AG09309 (cell line): ENCODE measurements at regions not wholly inside any gene's neighbourhood (a gene's known extent, or its start where the extent isn't known, plus 50 kb on each side); places are given as distances from the start of the nearest gene placed in this dataset.

Source experiments
- DNase-seq: peaks from one replicate; pipeline ENCODE4 v3.0.0-alpha.2; 2010; ENCODE audit warnings: low read depth
- H3K4me3 ChIP-seq: 2 replicates; pipeline ENCODE4 v1.5.1; 2011; ENCODE audit warnings: mild to moderate bottlenecking, low read depth, low read length, moderate library complexity; ENCODE audit not compliant: control insufficient read depth
- TF ChIP-seq, protein P1 (sequence below): IDR thresholded peaks from 2 replicates; pipeline ENCODE4 v1.5.1; 2011; ENCODE audit warnings: mild to moderate bottlenecking, low read depth, low read length, inconsistent platforms; ENCODE audit not compliant: insufficient read depth, control insufficient read depth; ENCODE audit errors: missing control alignments

GRCh38 chr11:92501066-92501739 lies 276.6 kb downstream of the FAT3 start:
- TF ChIP-seq, protein P1, sequence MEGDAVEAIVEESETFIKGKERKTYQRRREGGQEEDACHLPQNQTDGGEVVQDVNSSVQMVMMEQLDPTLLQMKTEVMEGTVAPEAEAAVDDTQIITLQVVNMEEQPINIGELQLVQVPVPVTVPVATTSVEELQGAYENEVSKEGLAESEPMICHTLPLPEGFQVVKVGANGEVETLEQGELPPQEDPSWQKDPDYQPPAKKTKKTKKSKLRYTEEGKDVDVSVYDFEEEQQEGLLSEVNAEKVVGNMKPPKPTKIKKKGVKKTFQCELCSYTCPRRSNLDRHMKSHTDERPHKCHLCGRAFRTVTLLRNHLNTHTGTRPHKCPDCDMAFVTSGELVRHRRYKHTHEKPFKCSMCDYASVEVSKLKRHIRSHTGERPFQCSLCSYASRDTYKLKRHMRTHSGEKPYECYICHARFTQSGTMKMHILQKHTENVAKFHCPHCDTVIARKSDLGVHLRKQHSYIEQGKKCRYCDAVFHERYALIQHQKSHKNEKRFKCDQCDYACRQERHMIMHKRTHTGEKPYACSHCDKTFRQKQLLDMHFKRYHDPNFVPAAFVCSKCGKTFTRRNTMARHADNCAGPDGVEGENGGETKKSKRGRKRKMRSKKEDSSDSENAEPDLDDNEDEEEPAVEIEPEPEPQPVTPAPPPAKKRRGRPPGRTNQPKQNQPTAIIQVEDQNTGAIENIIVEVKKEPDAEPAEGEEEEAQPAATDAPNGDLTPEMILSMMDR = no peak
- no peak for DNase-seq
- no peak overlapping the region for H3K4me3 ChIP-seq

GRCh38 chr11:92504004-92504403 lies 279.4 kb downstream of the FAT3 start:
- TF ChIP-seq, protein P1 = no peak
- H3K4me3 ChIP-seq = no peak overlapping the region
- DNase-seq = no peak

DNA sequence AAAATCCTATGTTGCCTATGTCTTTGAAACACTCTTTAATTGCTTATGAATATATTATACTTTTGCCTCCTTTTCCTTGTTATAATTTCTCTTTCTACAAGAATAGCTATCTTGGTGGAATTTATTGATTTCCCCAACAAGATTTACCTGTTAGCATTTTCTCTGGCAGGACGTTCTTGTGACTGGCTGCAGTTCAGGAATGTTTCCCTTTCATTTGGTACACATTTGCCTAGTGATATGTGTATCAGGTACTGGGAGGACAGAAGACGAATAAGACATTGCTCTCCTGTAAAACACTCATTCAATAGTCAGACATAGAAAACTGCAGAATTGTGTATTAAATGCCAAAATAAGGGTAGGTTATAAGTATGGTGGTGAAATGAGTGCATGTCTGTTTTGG lies 279.9 kb downstream of the FAT3 start:
- TF ChIP-seq, protein P1 = no peak
- DNase-seq = no peak
- no peak overlapping the region for H3K4me3 ChIP-seq

- no peak for DNase-seq
- TF ChIP-seq, protein P1 = no peak
- H3K4me3 ChIP-seq = no peak overlapping the region
Measured at GRCh38 chr11:92505689-92506088, 281.1 kb downstream of the FAT3 start.

GRCh38 chr11:92506809-92507336 lies 282.3 kb downstream of the FAT3 start:
- no peak for DNase-seq
- TF ChIP-seq, protein P1 = no peak
- no peak overlapping the region for H3K4me3 ChIP-seq

DNA sequence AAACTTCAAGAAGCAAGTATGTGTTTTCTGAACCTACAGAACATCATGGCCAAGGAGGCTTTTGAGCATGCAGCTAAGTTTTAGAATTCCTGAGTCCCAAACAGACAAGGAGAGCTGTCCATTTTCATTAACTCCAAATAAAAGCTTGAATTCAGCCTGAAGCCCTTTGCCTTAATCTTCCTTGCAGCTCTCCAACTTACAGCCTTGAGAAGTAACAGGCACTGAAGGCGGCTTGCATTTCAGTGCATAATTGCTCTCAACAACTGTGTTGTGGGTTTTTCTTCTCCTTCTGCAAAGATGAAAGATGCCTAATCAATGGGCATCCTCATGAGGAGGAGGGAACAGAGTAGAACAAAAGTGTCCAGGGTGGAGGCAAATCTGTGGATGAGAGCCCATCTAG lies 286.0 kb downstream of the FAT3 start:
- TF ChIP-seq, protein P1 = no peak
- DNase-seq = no peak
- H3K4me3 ChIP-seq = no peak overlapping the region

DNA sequence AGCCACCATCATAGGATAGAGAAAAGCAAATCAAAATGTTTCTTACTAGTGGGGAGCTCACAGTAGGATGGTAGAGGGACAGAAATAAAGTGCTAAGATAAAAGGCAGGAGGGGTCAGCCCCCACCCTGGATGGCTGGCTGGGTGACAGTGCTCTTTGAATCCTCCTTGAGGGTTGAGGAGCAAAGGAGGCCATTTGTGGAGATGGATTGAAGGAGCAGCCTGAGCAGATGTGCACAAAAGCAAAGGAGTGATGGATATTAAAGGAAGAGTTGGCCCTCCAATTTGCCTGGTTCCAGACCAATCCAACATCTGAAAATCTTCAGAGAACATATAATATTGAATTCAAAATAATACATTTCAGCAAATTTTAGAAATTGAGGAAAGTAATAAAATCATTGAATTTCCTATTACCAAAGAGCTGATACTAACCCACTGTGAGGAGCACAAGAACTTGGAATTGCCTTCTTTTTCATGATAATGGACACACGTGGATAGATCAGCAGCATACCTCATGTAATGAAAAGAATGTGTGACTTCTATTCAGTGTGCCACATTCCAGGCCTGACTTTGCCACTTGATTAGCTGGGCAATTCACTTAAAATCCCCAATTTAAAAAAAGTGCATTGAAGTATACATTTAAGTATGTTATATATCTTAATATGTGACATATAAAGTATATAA lies 287.0 kb downstream of the FAT3 start:
- DNase-seq = no peak
- TF ChIP-seq, protein P1 = no peak
- no peak overlapping the region for H3K4me3 ChIP-seq
